CD4-positive, alpha-beta T cell treated with Interferon alpha-2 for 1 hour (primary cell): ENCODE measurements at regions not wholly inside any gene's neighbourhood (a gene's known extent, or its start where the extent isn't known, plus 50 kb on each side); places are given as distances from the start of the nearest gene placed in this dataset.
"Not testable (repeated sequence)": the region's sequence is repeated elsewhere in the genome, so short reads cannot be mapped to it uniquely, and the experiment has no call there.

ENCODE experiments used
- DNase-seq, 2 donors: peaks; one replicate each; pipeline ENCODE4 v3.0.0-alpha.2; 2020 to 2022

- no peak for DNase-seq
These were observed 1272.4 kb downstream of the CDH8 start for GRCh38 chr16:60763869-60764268.

DNA sequence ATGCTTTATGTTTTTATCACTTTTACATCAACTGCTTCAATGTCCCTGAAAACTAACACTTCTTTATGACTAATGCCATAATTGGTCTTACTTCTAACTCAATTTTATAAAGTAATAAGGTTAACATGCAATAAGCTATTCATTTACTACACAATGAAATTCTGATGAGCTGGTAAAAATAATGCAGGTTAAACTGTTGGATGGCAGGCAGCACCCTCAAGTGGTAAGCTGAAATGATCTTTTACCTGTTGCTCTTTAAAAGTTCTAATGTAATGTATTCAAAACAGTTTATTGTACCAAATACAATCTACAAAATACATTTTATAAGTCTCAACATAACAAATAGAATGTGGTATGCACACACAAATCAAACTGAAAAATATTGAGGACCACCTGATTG, 1280.3 kb downstream of the CDH8 start:
- DNase-seq = no peak

- no peak for DNase-seq
These were observed 1287.9 kb downstream of the CDH8 start for GRCh38 chr16:60748366-60748765.

GRCh38 chr16:60744198-60744597, 1292.0 kb downstream of the CDH8 start:
- DNase-seq = no peak

GRCh38 chr16:60741810-60742209, 1294.4 kb downstream of the CDH8 start:
- DNase-seq = no peak

- DNase-seq = no peak
These were observed 1296.2 kb downstream of the CDH8 start for GRCh38 chr16:60739737-60740683.

- no peak for DNase-seq
These were observed 1304.7 kb downstream of the CDH8 start for GRCh38 chr16:60731329-60732050.

GRCh38 chr16:60729051-60729450, 1307.2 kb downstream of the CDH8 start:
- no peak for DNase-seq

DNA sequence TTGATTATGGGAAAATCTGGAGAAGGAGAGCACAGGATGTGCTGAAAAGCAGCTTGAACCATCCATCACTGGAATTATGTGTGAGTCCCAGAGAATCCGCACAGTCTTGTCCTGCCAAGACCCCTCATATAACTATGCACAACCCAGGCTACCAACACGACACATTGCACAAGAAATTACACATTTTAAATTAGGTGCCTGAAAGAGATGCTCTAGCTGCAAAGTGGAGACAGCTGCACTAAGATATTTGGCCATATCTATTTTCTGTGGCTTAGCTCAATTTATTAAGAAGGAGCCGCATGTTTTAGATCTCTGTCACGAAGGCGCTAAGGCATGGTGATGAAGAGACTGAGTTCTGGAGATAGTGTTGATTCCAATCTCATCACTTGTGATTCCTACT, 1308.4 kb downstream of the CDH8 start:
- no peak for DNase-seq

DNA sequence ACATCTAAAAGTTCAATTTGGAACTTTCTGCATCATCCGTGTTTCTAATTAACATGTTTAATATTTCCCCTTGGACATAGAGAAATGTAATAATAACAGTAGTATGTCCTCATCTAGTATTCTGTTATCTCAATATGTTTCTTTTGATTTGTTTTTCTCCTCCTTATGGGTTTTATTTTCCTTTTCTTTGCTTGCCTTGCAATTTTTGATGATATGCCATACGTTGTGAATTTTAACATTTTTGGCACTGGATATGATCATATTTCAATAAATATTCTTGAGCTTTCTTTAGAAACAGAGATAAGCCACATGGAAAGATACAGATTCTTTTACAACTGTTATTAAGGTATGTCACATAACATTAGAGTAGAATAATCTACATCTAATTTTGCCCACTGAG, 1316.2 kb downstream of the CDH8 start:
- no peak for DNase-seq

DNA sequence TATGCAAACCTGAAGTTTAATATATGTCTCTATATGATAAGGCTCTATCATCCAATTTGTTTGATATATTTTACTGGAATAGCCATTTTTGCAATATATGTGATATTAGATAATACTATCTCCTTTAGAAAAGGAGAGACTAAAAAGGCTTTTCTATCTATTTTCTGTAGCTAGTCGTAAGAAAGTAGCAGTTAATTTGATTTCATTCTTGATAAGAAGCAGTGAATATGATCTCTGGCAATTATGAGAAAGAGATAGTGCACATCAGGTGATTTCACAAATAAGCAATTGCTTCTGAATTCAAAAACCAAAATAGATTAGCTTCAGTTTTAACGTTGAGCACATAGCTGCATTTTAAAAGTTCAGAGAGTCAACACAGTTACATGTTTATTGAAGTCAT, 1318.4 kb downstream of the CDH8 start:
- no peak for DNase-seq

DNA sequence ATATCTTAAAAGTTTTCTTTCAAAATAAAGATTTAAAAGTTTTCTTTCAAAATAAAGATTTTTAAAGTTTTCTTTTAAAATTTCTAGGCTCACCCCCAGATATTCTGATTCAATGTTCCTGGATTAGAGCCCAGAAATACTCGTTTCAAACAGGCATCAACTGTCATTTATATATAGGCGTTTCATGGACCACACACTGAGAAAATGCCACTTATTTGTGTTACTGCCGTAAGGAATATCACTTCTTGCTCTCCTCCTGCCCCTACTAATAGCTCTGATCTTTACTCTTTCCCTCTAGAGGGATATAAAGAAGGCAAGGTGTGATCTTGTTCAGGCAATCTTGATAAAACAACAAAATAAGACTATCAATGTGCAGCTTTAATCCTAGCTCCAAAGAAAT, 1324.1 kb downstream of the CDH8 start:
- no peak for DNase-seq

- no peak for DNase-seq
These were observed 1331.5 kb downstream of the CDH8 start for GRCh38 chr16:60704726-60705125.

- DNase-seq = no peak
These were observed 1333.1 kb downstream of the CDH8 start for GRCh38 chr16:60703096-60703495.

DNA sequence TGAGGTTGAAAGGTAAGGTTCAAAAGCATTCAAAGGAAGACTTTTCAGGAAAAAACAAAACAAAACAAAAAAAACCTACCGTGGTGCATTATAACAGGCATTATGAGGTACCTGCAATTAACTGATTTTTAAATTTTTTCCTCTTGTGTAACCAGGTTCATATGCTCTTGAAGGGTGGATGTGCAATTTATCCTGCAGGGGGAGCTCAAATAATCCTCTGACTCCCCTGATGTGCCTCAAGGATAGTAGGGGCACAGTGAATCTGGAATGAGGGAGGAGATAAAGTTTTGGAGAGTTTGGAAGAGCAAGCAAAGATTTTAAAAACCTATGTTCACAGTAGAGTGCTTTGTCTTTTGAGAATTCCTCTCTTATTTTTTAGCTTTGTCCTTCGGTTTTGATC, 1349.4 kb downstream of the CDH8 start:
- no peak for DNase-seq

DNA sequence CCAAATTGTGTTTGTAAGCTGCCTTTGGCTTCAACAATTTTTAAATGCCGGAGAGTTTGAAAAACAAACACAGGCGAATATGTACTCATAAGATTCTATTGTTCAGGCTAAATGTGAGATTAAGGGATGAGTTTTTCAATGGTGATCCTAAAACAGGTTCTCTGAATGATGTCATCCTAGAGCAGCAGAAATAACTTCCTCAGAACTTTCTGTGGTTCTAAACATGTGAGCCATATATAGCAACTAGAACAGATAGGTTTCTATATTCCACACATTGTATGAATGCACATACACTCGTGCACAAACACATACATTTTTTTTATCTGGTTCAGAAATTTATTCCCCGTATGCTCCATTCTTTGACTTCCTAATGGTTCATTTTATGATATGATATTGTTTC, 1352.2 kb downstream of the CDH8 start:
- no peak for DNase-seq

DNA sequence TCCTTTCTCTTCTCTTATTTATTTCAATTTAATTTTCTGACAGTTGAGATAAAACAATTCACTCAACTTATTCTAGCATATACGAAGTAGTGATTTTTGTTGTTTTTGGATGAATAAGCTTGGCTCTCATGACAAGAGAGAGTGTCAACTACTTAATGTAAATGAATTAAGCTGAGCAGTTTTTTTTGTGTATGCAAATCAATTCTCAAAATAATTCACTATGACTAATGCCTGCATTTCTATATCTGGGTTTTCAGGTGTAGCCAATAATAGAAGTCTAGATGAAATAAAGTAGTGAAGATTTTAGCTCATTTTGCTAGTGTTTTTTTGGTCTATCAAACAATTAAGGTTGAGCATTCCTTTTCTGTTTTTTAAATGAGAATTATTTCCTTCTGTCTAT, 1354.0 kb downstream of the CDH8 start:
- DNase-seq = no peak

GRCh38 chr16:60681043-60681442, 1355.2 kb downstream of the CDH8 start:
- no peak for DNase-seq

DNA sequence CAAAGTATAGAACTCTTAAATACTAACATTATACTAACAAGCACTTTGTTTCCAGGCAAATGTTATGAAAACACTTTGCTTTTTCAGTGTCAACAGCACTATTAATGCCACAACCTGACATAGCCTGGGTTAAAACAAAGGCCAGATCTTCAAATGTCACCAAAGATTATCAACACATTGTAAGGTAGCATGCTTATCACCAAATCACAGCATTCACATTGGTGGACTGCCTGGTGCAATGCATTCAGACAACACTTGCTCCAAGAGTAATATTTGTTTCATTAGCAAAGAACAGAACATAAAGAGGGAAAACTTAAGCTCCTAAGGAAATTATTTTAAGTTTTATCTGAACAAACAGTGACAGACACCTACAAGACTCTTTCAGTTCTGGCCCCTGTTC, 1361.2 kb downstream of the CDH8 start:
- DNase-seq = no peak

DNA sequence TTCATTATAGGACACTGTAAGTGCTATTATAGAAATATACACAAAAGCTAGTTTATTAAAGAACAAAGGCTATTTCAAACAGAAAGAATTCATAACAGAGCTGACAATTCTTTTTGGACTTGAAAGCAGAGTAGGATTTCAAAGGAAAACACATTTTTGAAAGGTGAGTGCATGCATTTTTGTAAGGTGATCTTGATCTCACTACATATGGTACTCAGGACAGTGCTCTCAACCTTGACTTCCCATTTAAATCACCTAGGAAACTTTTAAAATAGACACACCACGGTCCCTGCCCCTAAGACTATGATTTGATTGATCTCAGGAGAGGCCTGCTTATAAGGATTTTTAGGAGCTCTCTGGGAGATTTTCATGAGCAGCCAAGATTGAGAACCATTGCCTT, 1362.0 kb downstream of the CDH8 start:
- no peak for DNase-seq

- DNase-seq = no peak
These were observed 1380.6 kb downstream of the CDH8 start for GRCh38 chr16:60655514-60656153.

- DNase-seq = no peak
These were observed 1384.9 kb downstream of the CDH8 start for GRCh38 chr16:60651346-60651745.

DNA sequence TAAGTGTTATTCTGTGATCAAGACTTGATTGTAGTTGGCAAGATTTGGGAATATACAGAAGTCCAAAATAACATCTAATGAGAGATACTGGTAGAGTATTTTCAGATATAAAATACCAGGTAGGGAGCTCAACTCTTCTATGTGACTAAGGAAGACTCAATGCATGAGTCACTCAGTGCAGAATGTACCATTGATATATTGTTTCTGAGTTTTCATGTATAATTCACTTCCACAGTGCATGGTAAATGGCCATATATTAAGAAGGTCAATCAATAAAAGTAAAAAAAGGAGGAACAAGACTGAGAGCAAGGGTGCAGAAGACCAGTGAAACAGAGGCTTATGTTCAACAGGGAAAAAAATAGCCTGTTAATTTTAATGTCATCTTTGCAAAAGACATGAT, 1387.9 kb downstream of the CDH8 start:
- no peak for DNase-seq

DNA sequence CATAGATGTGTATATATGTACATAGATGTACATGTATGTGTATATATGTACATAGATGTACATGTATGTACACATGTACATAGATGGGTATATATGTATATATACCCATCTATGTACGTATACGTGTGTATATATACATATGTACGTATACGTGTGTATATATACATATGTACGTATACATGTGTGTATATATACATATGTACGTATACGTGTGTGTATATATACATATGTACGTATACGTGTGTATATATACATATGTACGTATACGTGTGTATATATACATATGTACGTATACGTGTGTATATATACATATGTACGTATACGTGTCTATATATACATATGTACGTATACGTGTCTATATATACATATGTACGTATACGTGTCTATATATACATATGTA, 1388.8 kb downstream of the CDH8 start:
- DNase-seq = not testable (repeated sequence)
